IPS-20b (cell line): ENCODE measurements at regions not wholly inside any gene's neighbourhood (a gene's known extent, or its start where the extent isn't known, plus 50 kb on each side); places are given as distances from the start of the nearest gene placed in this dataset.

Source experiments
- H3K27ac ChIP-seq: one replicate; pipeline ENCODE4 v1.5.1; 2013; ENCODE audit warnings: low read length
- H3K27me3 ChIP-seq: 2 replicates; pipeline ENCODE4 v1.6.1; 2013; ENCODE audit warnings: mild to moderate bottlenecking, low read length, inconsistent platforms; ENCODE audit not compliant: insufficient read depth
- H3K36me3 ChIP-seq: 2 replicates; pipeline ENCODE4 v1.6.1; 2013; ENCODE audit warnings: low read depth, mild to moderate bottlenecking, inconsistent platforms, low read length, moderate library complexity; ENCODE audit not compliant: insufficient read depth
- H3K4me1 ChIP-seq: 2 replicates; pipeline ENCODE4 v1.6.1; 2013; ENCODE audit warnings: mild to moderate bottlenecking, control low read depth, inconsistent platforms, low read length, moderate library complexity; ENCODE audit not compliant: insufficient read depth
- H3K4me3 ChIP-seq: 2 replicates; pipeline ENCODE4 v1.5.1; 2013; ENCODE audit warnings: mild to moderate bottlenecking, low read length, inconsistent platforms
- H3K9ac ChIP-seq: 2 replicates; pipeline ENCODE4 v1.6.1; 2013; ENCODE audit warnings: low read depth, mild to moderate bottlenecking, inconsistent platforms, low read length, moderate library complexity
- H3K9me3 ChIP-seq: 2 replicates; pipeline ENCODE4 v1.6.1; 2013; ENCODE audit warnings: mild to moderate bottlenecking, low read depth, low read length, inconsistent platforms; ENCODE audit not compliant: insufficient read depth

GRCh38 chr1:63205776-63206175 is 116.6 kb upstream of the FOXD3 start:
- H3K9ac ChIP-seq = no peak overlapping the region
- H3K9me3 ChIP-seq = no peaks in the 10 kb centered on the region
- peaks cover 24% of the 10 kb centered on the region for H3K27me3 ChIP-seq
- no peak overlapping the region for H3K27ac ChIP-seq
- peaks cover 10% of the 10 kb centered on the region; the same call in 1 of the 2 replicates for H3K4me1 ChIP-seq
- no peaks in the 10 kb centered on the region for H3K36me3 ChIP-seq
- H3K4me3 ChIP-seq = no peak overlapping the region

- no peaks in the 10 kb centered on the region for H3K36me3 ChIP-seq
- no peak overlapping the region for H3K4me3 ChIP-seq
- no peak overlapping the region for H3K9ac ChIP-seq
These were observed 107.8 kb upstream of the FOXD3 start for GRCh38 chr1:63214553-63214952.

GRCh38 chr1:63223426-63223825 is 98.9 kb upstream of the FOXD3 start:
- Histone ChIP-seq H3K4me3 (no peak overlapping the region), H3K27me3 (no peaks in the 10 kb centered on the region), H3K9me3 (no peaks in the 10 kb centered on the region), H3K36me3 (no peaks in the 10 kb centered on the region), H3K27ac (no peak overlapping the region), H3K4me1 (no peaks in the 10 kb centered on the region), H3K9ac (no peak overlapping the region)

More at GRCh38 chr1:63214553-63214952, 107.8 kb upstream of the FOXD3 start:
- H3K27me3 ChIP-seq = no peaks in the 10 kb centered on the region
- no peak overlapping the region for H3K27ac ChIP-seq
- no peaks in the 10 kb centered on the region; the same call in 1 of the 2 replicates for H3K4me1 ChIP-seq
- peaks cover 2% of the 10 kb centered on the region; the same call in 1 of the 2 replicates for H3K9me3 ChIP-seq

- Histone ChIP-seq H3K27ac (no peak overlapping the region), H3K9ac (no peak overlapping the region), H3K4me3 (no peak overlapping the region), H3K27me3 (no peaks in the 10 kb centered on the region), H3K36me3 (no peaks in the 10 kb centered on the region), H3K9me3 (peaks cover 5% of the 10 kb centered on the region; the same call in 1 of the 2 replicates), H3K4me1 (peaks cover 3% of the 10 kb centered on the region; the same call in 1 of the 2 replicates)
These were observed 91.6 kb upstream of the FOXD3 start for GRCh38 chr1:63230722-63231121.

- Histone ChIP-seq H3K36me3 (no peaks in the 10 kb centered on the region), H3K9me3 (peaks cover 5% of the 10 kb centered on the region; the same call in 1 of the 2 replicates), H3K4me1 (no peaks in the 10 kb centered on the region), H3K9ac (no peak overlapping the region), H3K4me3 (no peak overlapping the region), H3K27me3 (no peaks in the 10 kb centered on the region), H3K27ac (no peak overlapping the region)
These were observed 83.6 kb upstream of the FOXD3 start for GRCh38 chr1:63238721-63239120.

- no peak overlapping the region for H3K9ac ChIP-seq
- no peak overlapping the region for H3K27ac ChIP-seq
- H3K4me3 ChIP-seq = no peak overlapping the region
- H3K9me3 ChIP-seq = no peaks in the 10 kb centered on the region
- H3K4me1 ChIP-seq = no peaks in the 10 kb centered on the region
- H3K36me3 ChIP-seq = no peaks in the 10 kb centered on the region
- H3K27me3 ChIP-seq = no peaks in the 10 kb centered on the region
These were observed 77.2 kb upstream of the FOXD3 start for GRCh38 chr1:63245186-63245585.

GRCh38 chr1:63248216-63248615 is 74.2 kb upstream of the FOXD3 start:
- no peak overlapping the region for H3K9ac ChIP-seq
- H3K27ac ChIP-seq = no peak overlapping the region
- H3K4me1 ChIP-seq = no peaks in the 10 kb centered on the region
- no peaks in the 10 kb centered on the region for H3K9me3 ChIP-seq
- no peaks in the 10 kb centered on the region for H3K36me3 ChIP-seq
- no peaks in the 10 kb centered on the region for H3K27me3 ChIP-seq
- no peak overlapping the region for H3K4me3 ChIP-seq

GRCh38 chr1:63255153-63255552 is 67.2 kb upstream of the FOXD3 start:
- H3K27ac ChIP-seq = no peak overlapping the region
- H3K27me3 ChIP-seq = no peaks in the 10 kb centered on the region
- no peaks in the 10 kb centered on the region for H3K36me3 ChIP-seq
- H3K9me3 ChIP-seq = no peaks in the 10 kb centered on the region
- no peak overlapping the region for H3K9ac ChIP-seq
- H3K4me1 ChIP-seq = no peaks in the 10 kb centered on the region
- H3K4me3 ChIP-seq = no peak overlapping the region

GRCh38 chr1:63261736-63262458 is 60.5 kb upstream of the FOXD3 start:
- Histone ChIP-seq H3K36me3 (no peaks in the 10 kb centered on the region), H3K4me1 (no peaks in the 10 kb centered on the region), H3K9ac (no peak overlapping the region), H3K9me3 (no peaks in the 10 kb centered on the region), H3K4me3 (no peak overlapping the region), H3K27me3 (no peaks in the 10 kb centered on the region), H3K27ac (no peak overlapping the region)

GRCh38 chr1:63262459-63262770 is 60.0 kb upstream of the FOXD3 start:
- Histone ChIP-seq H3K27me3 (no peaks in the 10 kb centered on the region), H3K4me3 (no peak overlapping the region)

GRCh38 chr1:63264161-63264560 is 58.2 kb upstream of the FOXD3 start:
- no peak overlapping the region for H3K4me3 ChIP-seq
- H3K27me3 ChIP-seq = no peaks in the 10 kb centered on the region
- H3K27ac ChIP-seq = no peak overlapping the region
- H3K9me3 ChIP-seq = no peaks in the 10 kb centered on the region
- H3K36me3 ChIP-seq = no peaks in the 10 kb centered on the region
- no peak overlapping the region for H3K9ac ChIP-seq
- no peaks in the 10 kb centered on the region for H3K4me1 ChIP-seq

More at GRCh38 chr1:63262459-63262770, 60.0 kb upstream of the FOXD3 start:
- Histone ChIP-seq H3K4me1 (no peaks in the 10 kb centered on the region), H3K9ac (no peak overlapping the region), H3K36me3 (no peaks in the 10 kb centered on the region), H3K9me3 (no peaks in the 10 kb centered on the region), H3K27ac (no peak overlapping the region)

- H3K4me3 ChIP-seq = no peak overlapping the region
- no peaks in the 10 kb centered on the region for H3K9me3 ChIP-seq
- no peak overlapping the region for H3K27ac ChIP-seq
- H3K4me1 ChIP-seq = no peaks in the 10 kb centered on the region
- H3K27me3 ChIP-seq = no peaks in the 10 kb centered on the region
- no peak overlapping the region for H3K9ac ChIP-seq
- H3K36me3 ChIP-seq = no peaks in the 10 kb centered on the region
These were observed 55.5 kb upstream of the FOXD3 start for GRCh38 chr1:63266857-63267256.
